Osteoblast (primary cell): ENCODE measurements at regions not wholly inside any gene's neighbourhood (a gene's known extent, or its start where the extent isn't known, plus 50 kb on each side); places are given as distances from the start of the nearest gene placed in this dataset.
"Not testable (repeated sequence)": the region's sequence is repeated elsewhere in the genome, so short reads cannot be mapped to it uniquely, and the experiment has no call there.

Experiments used
- DNase-seq: peaks from one replicate; pipeline ENCODE4 v3.0.0; 2011; ENCODE audit warnings: low spot score, mixed read lengths; ENCODE audit not compliant: insufficient read length; ENCODE audit errors: missing footprints
- H2AFZ ChIP-seq: 2 replicates; pipeline ENCODE4 v1.6.0; 2011; ENCODE audit warnings: mild to moderate bottlenecking, low read length
- H3K27ac ChIP-seq: 2 replicates; pipeline ENCODE4 v1.5.1; 2011; ENCODE audit warnings: mild to moderate bottlenecking, low read depth, low read length, moderate library complexity
- H3K27me3 ChIP-seq: 2 replicates; pipeline ENCODE4 v1.6.0; 2012; ENCODE audit warnings: mild to moderate bottlenecking, control low read depth, inconsistent platforms, low read length, moderate library complexity; ENCODE audit not compliant: insufficient read depth
- H3K36me3 ChIP-seq: 2 replicates; pipeline ENCODE4 v1.5.1; 2011; ENCODE audit warnings: mild to moderate bottlenecking, low read length, control low read depth, moderate library complexity; ENCODE audit not compliant: insufficient read depth
- H3K4me1 ChIP-seq: 2 replicates; pipeline ENCODE4 v1.5.1; 2011; ENCODE audit warnings: mild to moderate bottlenecking, low read length, control low read depth, moderate library complexity; ENCODE audit not compliant: insufficient read depth
- H3K4me2 ChIP-seq: 2 replicates; pipeline ENCODE4 v1.6.0; 2011; ENCODE audit warnings: mild to moderate bottlenecking, low read length; ENCODE audit not compliant: insufficient read depth
- H3K4me3 ChIP-seq: fragments of 200-600 bp; sonication (generic); 3 replicates; pipeline ENCODE4 v1.5.1; 2012; ENCODE audit warnings: mild to moderate bottlenecking, low read length, inconsistent platforms; ENCODE audit not compliant: insufficient read depth
- H3K79me2 ChIP-seq: 2 replicates; pipeline ENCODE4 v1.6.0; 2012; ENCODE audit warnings: mild to moderate bottlenecking, low read length, control low read depth, inconsistent platforms; ENCODE audit not compliant: insufficient read depth
- H3K9me3 ChIP-seq: 2 replicates; pipeline ENCODE4 v1.5.1; 2011; ENCODE audit warnings: low read depth, low read length, control low read depth
- H4K20me1 ChIP-seq: 2 replicates; pipeline ENCODE4 v1.6.0; 2012; ENCODE audit warnings: mild to moderate bottlenecking, low read length, control low read depth; ENCODE audit not compliant: insufficient read depth
- TF ChIP-seq, protein P1 (sequence below): IDR thresholded peaks from 2 replicates; pipeline ENCODE4 v1.5.1; 2011; ENCODE audit warnings: mild to moderate bottlenecking, low read depth, low read length, moderate library complexity; ENCODE audit errors: extremely low read depth

DNA sequence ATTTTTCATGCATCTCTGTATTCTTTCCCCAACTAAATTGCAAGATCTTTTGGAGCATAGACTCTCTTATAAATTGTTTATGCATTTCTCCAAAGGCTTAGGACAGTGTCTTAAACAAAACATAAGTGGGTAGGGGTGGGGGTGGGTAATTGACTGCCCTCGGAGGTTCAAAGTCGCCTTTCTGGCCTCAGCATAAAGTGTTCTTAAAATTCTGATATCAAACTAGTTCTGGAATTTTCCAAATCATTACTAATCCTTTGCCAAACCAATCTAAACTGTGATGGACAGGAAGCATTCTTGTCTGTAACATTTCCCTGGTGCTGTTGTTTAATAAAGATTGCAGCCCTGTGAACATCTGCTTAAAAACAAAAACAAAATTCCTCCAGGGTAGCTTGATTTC lies 61.8 kb upstream of the FAT3 start:
- DNase-seq, result no peak
- Histone ChIP-seq H3K27ac (no peak overlapping the region), H3K36me3 (no peaks in the 10 kb centered on the region), H3K4me2 (no peak overlapping the region), H3K27me3 (no peaks in the 10 kb centered on the region), H3K9me3 (no peaks in the 10 kb centered on the region), H2AFZ (no peak overlapping the region), H3K4me3 (no peak overlapping the region), H4K20me1 (no peaks in the 10 kb centered on the region), H3K79me2 (no peaks in the 10 kb centered on the region), H3K4me1 (no peaks in the 10 kb centered on the region)
- TF ChIP-seq, protein P1, sequence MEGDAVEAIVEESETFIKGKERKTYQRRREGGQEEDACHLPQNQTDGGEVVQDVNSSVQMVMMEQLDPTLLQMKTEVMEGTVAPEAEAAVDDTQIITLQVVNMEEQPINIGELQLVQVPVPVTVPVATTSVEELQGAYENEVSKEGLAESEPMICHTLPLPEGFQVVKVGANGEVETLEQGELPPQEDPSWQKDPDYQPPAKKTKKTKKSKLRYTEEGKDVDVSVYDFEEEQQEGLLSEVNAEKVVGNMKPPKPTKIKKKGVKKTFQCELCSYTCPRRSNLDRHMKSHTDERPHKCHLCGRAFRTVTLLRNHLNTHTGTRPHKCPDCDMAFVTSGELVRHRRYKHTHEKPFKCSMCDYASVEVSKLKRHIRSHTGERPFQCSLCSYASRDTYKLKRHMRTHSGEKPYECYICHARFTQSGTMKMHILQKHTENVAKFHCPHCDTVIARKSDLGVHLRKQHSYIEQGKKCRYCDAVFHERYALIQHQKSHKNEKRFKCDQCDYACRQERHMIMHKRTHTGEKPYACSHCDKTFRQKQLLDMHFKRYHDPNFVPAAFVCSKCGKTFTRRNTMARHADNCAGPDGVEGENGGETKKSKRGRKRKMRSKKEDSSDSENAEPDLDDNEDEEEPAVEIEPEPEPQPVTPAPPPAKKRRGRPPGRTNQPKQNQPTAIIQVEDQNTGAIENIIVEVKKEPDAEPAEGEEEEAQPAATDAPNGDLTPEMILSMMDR, result no peak

DNA sequence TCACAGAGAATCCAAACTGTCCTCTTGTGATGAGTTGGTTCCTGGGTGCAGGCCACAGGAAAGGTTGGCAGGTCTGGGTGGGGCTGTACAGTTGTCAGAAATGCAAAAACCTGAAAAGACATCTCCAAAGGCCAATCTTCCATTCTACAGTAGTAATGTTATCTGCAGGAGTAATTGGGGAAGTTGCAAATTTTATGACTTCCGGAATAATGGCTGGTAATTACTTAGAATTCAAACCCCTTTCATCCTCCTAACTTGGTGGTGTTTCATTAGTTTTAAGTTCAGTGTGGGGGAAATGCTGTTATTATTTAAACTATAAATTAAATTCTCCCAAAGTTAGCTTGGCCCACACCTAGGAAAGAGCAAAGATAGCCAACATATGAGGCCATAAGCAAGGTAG lies 64.7 kb upstream of the FAT3 start:
- Histone ChIP-seq H4K20me1 (no peaks in the 10 kb centered on the region), H3K9me3 (no peaks in the 10 kb centered on the region)
- TF ChIP-seq, protein P1, result no peak

DNA sequence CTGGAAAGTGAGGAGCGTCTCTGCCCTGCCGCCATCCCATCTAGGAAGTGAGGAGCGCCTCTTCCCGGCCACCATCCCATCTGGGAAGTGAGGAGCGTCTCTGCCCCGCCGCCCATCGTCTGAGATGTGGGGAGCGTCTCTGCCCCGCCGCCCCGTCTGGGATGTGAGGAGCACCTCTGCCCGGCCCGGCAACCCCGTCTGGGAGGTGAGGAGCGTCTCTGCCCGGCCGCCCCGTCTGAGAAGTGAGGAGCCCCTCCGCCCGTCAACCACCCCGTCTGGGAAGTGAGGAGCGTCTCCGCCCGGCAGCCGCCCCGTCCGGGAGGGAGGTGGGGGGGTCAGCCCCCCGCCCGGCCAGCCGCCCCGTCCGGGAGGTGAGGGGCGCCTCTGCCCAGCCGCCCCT lies 67.2 kb upstream of the FAT3 start:
- not testable (repeated sequence) for DNase-seq

More for the DNA sequence above, 64.7 kb upstream of the FAT3 start:
- H3K27me3 ChIP-seq, result no peaks in the 10 kb centered on the region
- no peak for DNase-seq
- H3K27ac ChIP-seq, result no peak overlapping the region
- no peak overlapping the region for H2AFZ ChIP-seq
- no peaks in the 10 kb centered on the region for H3K4me1 ChIP-seq
- H3K79me2 ChIP-seq, result no peaks in the 10 kb centered on the region
- H3K4me3 ChIP-seq, result no peak overlapping the region
- H3K4me2 ChIP-seq, result no peak overlapping the region
- H3K36me3 ChIP-seq, result no peaks in the 10 kb centered on the region

DNA sequence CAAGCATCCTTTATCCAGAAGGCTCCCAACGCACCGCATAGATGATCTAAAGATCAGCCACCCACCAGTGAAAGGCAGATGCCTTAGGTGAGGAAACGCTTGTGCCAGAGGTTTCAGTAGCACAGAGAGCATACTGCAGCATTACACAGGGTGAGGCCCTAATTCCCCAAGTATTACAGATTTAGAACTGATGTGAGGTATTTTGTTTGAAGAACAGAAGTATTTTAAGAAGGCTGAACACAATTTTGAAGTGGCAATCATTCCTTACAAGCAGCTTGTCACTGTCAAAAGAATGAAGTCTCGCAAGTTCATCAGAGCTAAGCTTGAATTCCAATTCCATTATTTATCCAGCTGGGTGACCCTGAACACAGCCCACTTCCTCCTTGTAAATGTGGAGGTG lies 70.0 kb upstream of the FAT3 start:
- no peaks in the 10 kb centered on the region for H3K27me3 ChIP-seq
- DNase-seq, result no peak

More for the DNA sequence above, 67.2 kb upstream of the FAT3 start:
- H3K27ac ChIP-seq, H3K79me2 ChIP-seq, H2AFZ ChIP-seq, H3K27me3 ChIP-seq, H3K4me2 ChIP-seq, H4K20me1 ChIP-seq, H3K4me1 ChIP-seq, H3K4me3 ChIP-seq, H3K9me3 ChIP-seq, H3K36me3 ChIP-seq: not testable (repeated sequence)

More for the DNA sequence above, 70.0 kb upstream of the FAT3 start:
- Histone ChIP-seq H3K79me2 (no peaks in the 10 kb centered on the region), H3K4me1 (no peaks in the 10 kb centered on the region), H3K4me3 (no peak overlapping the region), H3K4me2 (no peak overlapping the region), H4K20me1 (no peaks in the 10 kb centered on the region), H3K36me3 (no peaks in the 10 kb centered on the region), H3K9me3 (no peaks in the 10 kb centered on the region), H2AFZ (no peak overlapping the region), H3K27ac (no peak overlapping the region)
- TF ChIP-seq, protein P1, result no peak
